Keratinocyte (primary cell): ENCODE measurements at regions not wholly inside any gene's neighbourhood (a gene's known extent, or its start where the extent isn't known, plus 50 kb on each side); places are given as distances from the start of the nearest gene placed in this dataset.

Experiments
- DNase-seq: peaks from one replicate; pipeline ENCODE4 v3.0.0-alpha.2; 2011; ENCODE audit warnings: low read depth, missing footprints, low spot score
- FAIRE-seq: peaks from 2 replicates; lab custom pipeline; 2011; peaks lifted over from hg19 to GRCh38; lab: Jason Lieb, UNC
- H2AFZ ChIP-seq: 2 replicates; pipeline ENCODE4 v1.6.0; 2012; ENCODE audit warnings: low read length, control low read depth, inconsistent platforms; ENCODE audit not compliant: control insufficient read depth
- H3K27ac ChIP-seq: 2 replicates; pipeline ENCODE4 v1.5.1; 2011; ENCODE audit warnings: low read length; ENCODE audit not compliant: control insufficient read depth, insufficient read depth
- H3K27me3 ChIP-seq: 3 replicates; pipeline ENCODE4 v1.6.0; 2011; ENCODE audit warnings: low read length; ENCODE audit not compliant: control insufficient read depth, insufficient read depth; ENCODE audit errors: extremely low read depth
- H3K36me3 ChIP-seq, 2 experiments: 2 replicates in 1 of 2; 3 replicates in 1 of 2; pipeline ENCODE4 v1.5.1; 2011; ENCODE audit warnings: low read length in 2 of 2, mild to moderate bottlenecking in 1 of 2; ENCODE audit not compliant: control insufficient read depth in 2 of 2, insufficient read depth in 2 of 2; ENCODE audit errors: extremely low read depth in 1 of 2
- H3K4me1 ChIP-seq: 3 replicates; pipeline ENCODE4 v1.5.1; 2011; ENCODE audit warnings: low read length; ENCODE audit not compliant: control insufficient read depth, insufficient read depth; ENCODE audit errors: extremely low read depth
- H3K4me2 ChIP-seq: 3 replicates; pipeline ENCODE4 v1.6.0; 2011; ENCODE audit warnings: low read depth, low read length; ENCODE audit not compliant: control insufficient read depth, insufficient read depth; ENCODE audit errors: extremely low read depth
- H3K4me3 ChIP-seq, 3 experiments: fragments of 200-600 bp in 1 of 3; sonication (generic) in 1 of 3; 2 replicates in 2 of 3; 3 replicates in 1 of 3; pipeline ENCODE4 v1.5.1; 2011 to 2016; ENCODE audit warnings: low read length in 3 of 3, mild to moderate bottlenecking in 3 of 3, control low read depth in 2 of 3, inconsistent platforms in 1 of 3, low read depth in 1 of 3, mixed read lengths in 1 of 3, mixed run types in 1 of 3, moderate library complexity in 1 of 3; ENCODE audit not compliant: control insufficient read depth in 2 of 3, insufficient read depth in 2 of 3; ENCODE audit errors: extremely low read depth in 1 of 3
- H3K79me2 ChIP-seq: 2 replicates; pipeline ENCODE4 v1.6.0; 2012; ENCODE audit warnings: low read length; ENCODE audit not compliant: control insufficient read depth, insufficient read depth
- H3K9ac ChIP-seq: 3 replicates; pipeline ENCODE4 v1.6.0; 2011; ENCODE audit warnings: low read length; ENCODE audit not compliant: control insufficient read depth, insufficient read depth; ENCODE audit errors: extremely low read depth
- H3K9me1 ChIP-seq: 3 replicates; pipeline ENCODE4 v1.6.0; 2011; ENCODE audit warnings: low read length; ENCODE audit not compliant: control insufficient read depth, insufficient read depth; ENCODE audit errors: extremely low read depth
- H3K9me3 ChIP-seq: 2 replicates; pipeline ENCODE4 v1.5.1; 2012; ENCODE audit warnings: low read depth, low read length; ENCODE audit not compliant: control insufficient read depth
- H4K20me1 ChIP-seq: 3 replicates; pipeline ENCODE4 v1.6.0; 2011; ENCODE audit warnings: low read length; ENCODE audit not compliant: control insufficient read depth, insufficient read depth; ENCODE audit errors: extremely low read depth
- EZH2 ChIP-seq: IDR thresholded peaks from one replicate; pipeline ENCODE4 v1.6.1; 2012; ENCODE audit warnings: inconsistent platforms, mild to moderate bottlenecking, low read length, moderate library complexity
- dilution Hi-C: fragments of 300-500 bp; cut with MboI; formaldehyde crosslinking; loops from one replicate; pipeline ENCODE4 v1.7.0; 2020; ENCODE audit warnings: low sequenced_read_pairs; ENCODE audit not compliant: extremely low pct_ligation_motif_present
- TF ChIP-seq, protein P1 (sequence below), 3 experiments: IDR thresholded peaks in 1 of 3; conservative IDR thresholded peaks in 1 of 3; optimal IDR thresholded peaks in 1 of 3; 2 replicates in 2 of 3; 3 replicates in 1 of 3; pipeline versions ENCODE3 to v1.5.1; 2011; ENCODE audit warnings: low read length in 3 of 3, mild to moderate bottlenecking in 3 of 3, moderate library complexity in 2 of 3, control low read depth in 1 of 3, inconsistent platforms in 1 of 3; ENCODE audit not compliant: insufficient read depth in 2 of 3; ENCODE audit errors: extremely low read depth in 1 of 3

DNA sequence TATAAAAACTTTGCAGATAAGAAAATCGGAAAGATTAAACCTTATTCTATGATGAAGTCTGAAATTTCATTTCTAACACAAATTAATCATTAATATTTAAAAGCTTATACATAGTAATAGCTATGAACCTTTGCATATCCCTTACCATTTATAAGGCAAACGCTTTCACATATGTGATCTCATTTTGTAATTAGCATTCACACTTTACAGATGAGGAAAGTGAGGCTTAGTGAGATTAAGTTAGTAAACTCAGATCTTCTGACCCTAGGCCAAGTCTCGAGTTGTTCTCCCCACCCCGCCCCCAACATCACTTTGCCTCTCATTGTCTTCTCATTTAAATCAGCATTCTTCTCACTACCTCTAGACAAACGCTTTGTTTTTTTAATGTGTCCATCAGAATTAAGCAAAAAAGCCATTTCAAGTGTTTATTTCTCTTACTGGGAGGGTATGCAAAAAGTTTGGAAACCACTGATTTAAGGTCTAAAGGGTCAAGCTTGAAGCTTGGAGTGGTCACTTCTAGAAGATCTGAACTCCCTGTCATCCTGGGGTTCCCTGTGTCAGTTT is 172.9 kb upstream of the BCL6 start:
- Histone ChIP-seq H3K27ac (no peak overlapping the region), H3K4me3 (no peak overlapping the region), H3K36me3 (no peaks in the 10 kb centered on the region), H3K27me3 (no peaks in the 10 kb centered on the region), H3K79me2 (no peaks in the 10 kb centered on the region), H3K9me3 (no peaks in the 10 kb centered on the region), H3K9ac (no peak overlapping the region), H3K9me1 (no peaks in the 10 kb centered on the region), H3K4me1 (peaks cover 48% of the 10 kb centered on the region), H4K20me1 (no peaks in the 10 kb centered on the region), H3K4me2 (no peak overlapping the region), H2AFZ (no peak overlapping the region)
- FAIRE-seq (no peak), DNase-seq (no peak)
- TF ChIP-seq EZH2 = no peak
- TF ChIP-seq, protein P1, sequence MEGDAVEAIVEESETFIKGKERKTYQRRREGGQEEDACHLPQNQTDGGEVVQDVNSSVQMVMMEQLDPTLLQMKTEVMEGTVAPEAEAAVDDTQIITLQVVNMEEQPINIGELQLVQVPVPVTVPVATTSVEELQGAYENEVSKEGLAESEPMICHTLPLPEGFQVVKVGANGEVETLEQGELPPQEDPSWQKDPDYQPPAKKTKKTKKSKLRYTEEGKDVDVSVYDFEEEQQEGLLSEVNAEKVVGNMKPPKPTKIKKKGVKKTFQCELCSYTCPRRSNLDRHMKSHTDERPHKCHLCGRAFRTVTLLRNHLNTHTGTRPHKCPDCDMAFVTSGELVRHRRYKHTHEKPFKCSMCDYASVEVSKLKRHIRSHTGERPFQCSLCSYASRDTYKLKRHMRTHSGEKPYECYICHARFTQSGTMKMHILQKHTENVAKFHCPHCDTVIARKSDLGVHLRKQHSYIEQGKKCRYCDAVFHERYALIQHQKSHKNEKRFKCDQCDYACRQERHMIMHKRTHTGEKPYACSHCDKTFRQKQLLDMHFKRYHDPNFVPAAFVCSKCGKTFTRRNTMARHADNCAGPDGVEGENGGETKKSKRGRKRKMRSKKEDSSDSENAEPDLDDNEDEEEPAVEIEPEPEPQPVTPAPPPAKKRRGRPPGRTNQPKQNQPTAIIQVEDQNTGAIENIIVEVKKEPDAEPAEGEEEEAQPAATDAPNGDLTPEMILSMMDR (optimal IDR thresholded peaks at IDR 0.05 in 1 of 3, IDR thresholded peaks at IDR 0.05 in 1 of 3, conservative IDR thresholded peaks at IDR 0.05 in 1 of 3; ENCODE audit: extremely low read depth in 1 of 3, insufficient read depth in 2 of 3, low read length in 3 of 3) = no peak
- dilution Hi-C loops = no loop called here

DNA sequence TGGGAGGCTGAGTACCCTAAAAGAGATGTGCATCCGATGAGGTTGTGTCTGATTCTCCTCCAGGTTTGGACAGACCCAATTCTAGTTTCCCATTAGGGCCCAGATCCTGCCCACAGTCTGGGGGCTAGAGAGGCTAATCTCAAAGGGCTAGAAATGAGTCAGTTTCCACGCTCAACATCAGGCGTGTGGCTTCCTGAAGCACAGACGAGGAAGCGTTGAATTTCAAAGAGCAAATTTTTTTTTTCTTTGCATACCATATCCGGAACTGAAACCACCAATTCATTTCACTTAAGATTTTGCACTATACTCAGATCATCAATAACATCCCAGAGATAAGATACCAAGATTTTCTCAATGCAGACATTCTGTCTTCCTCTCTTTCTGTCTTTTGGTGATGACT is 173.8 kb upstream of the BCL6 start:
- Histone ChIP-seq H4K20me1 (no peaks in the 10 kb centered on the region), H3K9ac (no peak overlapping the region), H3K27ac (no peak overlapping the region), H3K9me1 (no peaks in the 10 kb centered on the region), H3K27me3 (no peaks in the 10 kb centered on the region), H3K36me3 (no peaks in the 10 kb centered on the region), H3K4me3 (no peak overlapping the region), H3K4me1 (peaks cover 39% of the 10 kb centered on the region), H3K9me3 (no peaks in the 10 kb centered on the region), H3K4me2 (peak overlapping the region; percentile 0), H3K79me2 (no peaks in the 10 kb centered on the region), H2AFZ (no peak overlapping the region)
- FAIRE-seq (peak; percentile 26), DNase-seq (no peak)
- dilution Hi-C loops = no loop called here
- TF ChIP-seq EZH2 = no peak
- TF ChIP-seq, protein P1 (optimal IDR thresholded peaks at IDR 0.05 in 1 of 3, IDR thresholded peaks at IDR 0.05 in 1 of 3, conservative IDR thresholded peaks at IDR 0.05 in 1 of 3; ENCODE audit: extremely low read depth in 1 of 3, insufficient read depth in 2 of 3, low read length in 3 of 3) = no peak
